ENCODE measurements at regions not wholly inside any gene's neighbourhood (a gene's known extent, or its start where the extent isn't known, plus 50 kb on each side); places are given as distances from the start of the nearest gene placed in this dataset.

GRCh38 chr2:2808551-2809058 lies 477.5 kb upstream of the MYT1L start:
- Histone ChIP-seq H3K9ac (ENCODE audit: low read length) (no peak overlapping the region), H3K36me3 (replicated peaks; ENCODE audit: insufficient read depth, low read length) (no peaks in the 10 kb centered on the region), H3K9me2 (replicated peaks; ENCODE audit: insufficient read depth, low read length) (no peaks in the 10 kb centered on the region), H3K9me3 (replicated peaks; ENCODE audit: insufficient read depth, low read length) (no peaks in the 10 kb centered on the region), H3K79me2 (ENCODE audit: low read length) (no peaks in the 10 kb centered on the region), H3K4me2 (ENCODE audit: low read depth, low read length) (no peak overlapping the region), H3K27me3 (replicated peaks; ENCODE audit: insufficient read depth, low read length) (no peaks in the 10 kb centered on the region), H3K27ac (ENCODE audit: low read length) (no peak overlapping the region), H2AFZ (ENCODE audit: low read length) (no peak overlapping the region), H3K4me3 (ENCODE audit: low read length) (no peak overlapping the region), H3K4me1 (ENCODE audit: low read length) (no peaks in the 10 kb centered on the region), H3F3A (ENCODE audit: insufficient read depth, low read length) (no peaks in the 10 kb centered on the region), H4K20me1 (ENCODE audit: insufficient read depth, low read length) (no peaks in the 10 kb centered on the region)
- DNase-seq = no peak
- TF ChIP-seq EZH2phosphoT487 (IDR thresholded peaks at IDR 0.05; ENCODE audit: low read length) (no peak), EZH2 (optimal IDR thresholded peaks at IDR 0.05; ENCODE audit: low read depth, low read length) (no peak)
- TF ChIP-seq, protein P1, sequence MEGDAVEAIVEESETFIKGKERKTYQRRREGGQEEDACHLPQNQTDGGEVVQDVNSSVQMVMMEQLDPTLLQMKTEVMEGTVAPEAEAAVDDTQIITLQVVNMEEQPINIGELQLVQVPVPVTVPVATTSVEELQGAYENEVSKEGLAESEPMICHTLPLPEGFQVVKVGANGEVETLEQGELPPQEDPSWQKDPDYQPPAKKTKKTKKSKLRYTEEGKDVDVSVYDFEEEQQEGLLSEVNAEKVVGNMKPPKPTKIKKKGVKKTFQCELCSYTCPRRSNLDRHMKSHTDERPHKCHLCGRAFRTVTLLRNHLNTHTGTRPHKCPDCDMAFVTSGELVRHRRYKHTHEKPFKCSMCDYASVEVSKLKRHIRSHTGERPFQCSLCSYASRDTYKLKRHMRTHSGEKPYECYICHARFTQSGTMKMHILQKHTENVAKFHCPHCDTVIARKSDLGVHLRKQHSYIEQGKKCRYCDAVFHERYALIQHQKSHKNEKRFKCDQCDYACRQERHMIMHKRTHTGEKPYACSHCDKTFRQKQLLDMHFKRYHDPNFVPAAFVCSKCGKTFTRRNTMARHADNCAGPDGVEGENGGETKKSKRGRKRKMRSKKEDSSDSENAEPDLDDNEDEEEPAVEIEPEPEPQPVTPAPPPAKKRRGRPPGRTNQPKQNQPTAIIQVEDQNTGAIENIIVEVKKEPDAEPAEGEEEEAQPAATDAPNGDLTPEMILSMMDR (IDR thresholded peaks at IDR 0.05; ENCODE audit: low read length) = no peak

- no peaks in the 10 kb centered on the region for H3K36me3 ChIP-seq (replicated peaks; ENCODE audit: insufficient read depth, low read length)
- no peak overlapping the region for H3K4me3 ChIP-seq (ENCODE audit: low read length)
- H3K27me3 ChIP-seq (replicated peaks; ENCODE audit: insufficient read depth, low read length) = no peaks in the 10 kb centered on the region
- no peaks in the 10 kb centered on the region for H3K9me3 ChIP-seq (replicated peaks; ENCODE audit: insufficient read depth, low read length)
- H3F3A ChIP-seq (ENCODE audit: insufficient read depth, low read length) = no peaks in the 10 kb centered on the region
- H2AFZ ChIP-seq (ENCODE audit: low read length) = no peak overlapping the region
- no peak for TF ChIP-seq EZH2phosphoT487 (IDR thresholded peaks at IDR 0.05; ENCODE audit: low read length)
- TF ChIP-seq, protein P1 (IDR thresholded peaks at IDR 0.05; ENCODE audit: low read length) = no peak
- TF ChIP-seq EZH2 (optimal IDR thresholded peaks at IDR 0.05; ENCODE audit: low read depth, low read length) = no peak
- no peak overlapping the region for H3K27ac ChIP-seq (ENCODE audit: low read length)
- H3K9ac ChIP-seq (ENCODE audit: low read length) = no peak overlapping the region
- no peaks in the 10 kb centered on the region for H3K4me1 ChIP-seq (ENCODE audit: low read length)
- no peak for DNase-seq
- H3K9me2 ChIP-seq (replicated peaks; ENCODE audit: insufficient read depth, low read length) = no peaks in the 10 kb centered on the region
- no peak overlapping the region for H3K4me2 ChIP-seq (ENCODE audit: low read depth, low read length)
- no peaks in the 10 kb centered on the region for H3K79me2 ChIP-seq (ENCODE audit: low read length)
- H4K20me1 ChIP-seq (ENCODE audit: insufficient read depth, low read length) = no peaks in the 10 kb centered on the region
Measured at GRCh38 chr2:2806711-2807110, 475.6 kb upstream of the MYT1L start.

GRCh38 chr2:2805263-2805662 lies 474.2 kb upstream of the MYT1L start:
- Histone ChIP-seq H3K27me3 (replicated peaks; ENCODE audit: insufficient read depth, low read length) (no peaks in the 10 kb centered on the region), H3F3A (ENCODE audit: insufficient read depth, low read length) (no peaks in the 10 kb centered on the region), H3K27ac (ENCODE audit: low read length) (no peak overlapping the region), H2AFZ (ENCODE audit: low read length) (no peak overlapping the region), H3K9me2 (replicated peaks; ENCODE audit: insufficient read depth, low read length) (no peaks in the 10 kb centered on the region), H3K4me3 (ENCODE audit: low read length) (no peak overlapping the region), H3K9ac (ENCODE audit: low read length) (no peak overlapping the region), H3K36me3 (replicated peaks; ENCODE audit: insufficient read depth, low read length) (no peaks in the 10 kb centered on the region), H4K20me1 (ENCODE audit: insufficient read depth, low read length) (no peaks in the 10 kb centered on the region), H3K4me1 (ENCODE audit: low read length) (no peaks in the 10 kb centered on the region), H3K9me3 (replicated peaks; ENCODE audit: insufficient read depth, low read length) (no peaks in the 10 kb centered on the region), H3K79me2 (ENCODE audit: low read length) (no peaks in the 10 kb centered on the region), H3K4me2 (ENCODE audit: low read depth, low read length) (no peak overlapping the region)
- no peak for DNase-seq
- TF ChIP-seq EZH2 (optimal IDR thresholded peaks at IDR 0.05; ENCODE audit: low read depth, low read length) (no peak), EZH2phosphoT487 (IDR thresholded peaks at IDR 0.05; ENCODE audit: low read length) (no peak)
- TF ChIP-seq, protein P1 (IDR thresholded peaks at IDR 0.05; ENCODE audit: low read length) = no peak

Data from MM.1S (cell line).